Endodermal cell (in vitro differentiated cells): ENCODE measurements at regions not wholly inside any gene's neighbourhood (a gene's known extent, or its start where the extent isn't known, plus 50 kb on each side); places are given as distances from the start of the nearest gene placed in this dataset.

ENCODE experiments used
- DNase-seq: peaks from one replicate; pipeline ENCODE4 v3.0.0-alpha.2; 2017
- H3K27ac ChIP-seq: 2 replicates; pipeline ENCODE4 v1.5.1; 2013; ENCODE audit warnings: mild to moderate bottlenecking, low read depth, low read length, moderate library complexity
- H3K27me3 ChIP-seq: 2 replicates; pipeline ENCODE4 v1.6.1; 2013; ENCODE audit warnings: mild to moderate bottlenecking, low read length, moderate library complexity; ENCODE audit not compliant: insufficient read depth, control insufficient read depth, poor library complexity, severe bottlenecking
- H3K36me3 ChIP-seq: 2 replicates; pipeline ENCODE4 v1.7.0; 2013; ENCODE audit warnings: mild to moderate bottlenecking, low read length, moderate library complexity; ENCODE audit not compliant: control insufficient read depth, insufficient read depth
- H3K4me1 ChIP-seq: one replicate; pipeline ENCODE4 v1.7.0; 2013; ENCODE audit warnings: low read length; ENCODE audit not compliant: control insufficient read depth, insufficient read depth
- H3K4me3 ChIP-seq: 2 replicates; pipeline ENCODE4 v1.5.1; 2013; ENCODE audit warnings: mild to moderate bottlenecking, low read length, moderate library complexity
- H3K9ac ChIP-seq: 2 replicates; pipeline ENCODE4 v1.6.1; 2013; ENCODE audit warnings: mild to moderate bottlenecking, low read length, moderate library complexity; ENCODE audit not compliant: poor library complexity, severe bottlenecking; ENCODE audit errors: extremely low read depth
- H3K9me3 ChIP-seq: 2 replicates; pipeline ENCODE4 v1.6.1; 2013; ENCODE audit warnings: mild to moderate bottlenecking, low read length, moderate library complexity; ENCODE audit not compliant: control insufficient read depth
- H3K27ac Mint-ChIP-seq: 2 replicates; pipeline ENCODE4 v1.8.0; 2020; ENCODE audit warnings: mixed read lengths
- H3K27me3 Mint-ChIP-seq: 2 replicates; pipeline ENCODE4 v1.8.0; 2021; ENCODE audit warnings: mild to moderate bottlenecking, mixed read lengths; ENCODE audit not compliant: insufficient read depth
- H3K36me3 Mint-ChIP-seq: 2 replicates; pipeline ENCODE4 v1.8.0; 2020; ENCODE audit warnings: low read depth, mixed read lengths
- H3K4me1 Mint-ChIP-seq: 2 replicates; pipeline ENCODE4 v1.8.0; 2020; ENCODE audit warnings: mixed read lengths
- H3K4me3 Mint-ChIP-seq: 2 replicates; pipeline ENCODE4 v1.8.0; 2020; ENCODE audit warnings: mild to moderate bottlenecking, moderate library complexity, mixed read lengths
- H3K9me3 Mint-ChIP-seq: 2 replicates; pipeline ENCODE4 v1.8.0; 2020; ENCODE audit warnings: mild to moderate bottlenecking, mixed read lengths
- CTCF ChIP-seq: fragments of 200-600 bp; sonication (generic); conservative IDR thresholded peaks from 2 replicates; pipeline ENCODE4 v1.5.0; 2021; ENCODE audit warnings: antibody characterized with exemption, mild to moderate bottlenecking
- WGBS, 2 experiments: methylation state at CpG; one replicate each; pipeline versions ENCODE4 v1.1.5 to v1.1.7; 2013; ENCODE audit warnings: missing lambda C conversion rate in 2 of 2, mixed read lengths in 1 of 2; ENCODE audit not compliant: insufficient coverage in 1 of 2, insufficient read length in 1 of 2; 5-methylcytosine and 5-hydroxymethylcytosine counted together

GRCh38 chr21:24759348-24760075, 847.8 kb downstream of the MRPL39 start:
- peaks cover 8% of the 10 kb centered on the region for H3K9me3 ChIP-seq
- Mint-ChIP-seq H3K4me1 (no peaks in the 10 kb centered on the region), H3K36me3 (no peaks in the 10 kb centered on the region), H3K27me3 (no peaks in the 10 kb centered on the region), H3K27ac (no peak overlapping the region), H3K4me3 (no peak overlapping the region), H3K9me3 (peaks cover 41% of the 10 kb centered on the region)
- H3K27ac ChIP-seq: no peak overlapping the region
- no peaks in the 10 kb centered on the region for H3K4me1 ChIP-seq
- WGBS, 2 experiments: 87% methylated on average over 3 of the region's 3 CpGs; no CpG with 5 or more reads in 1 of the 2 experiments
- H3K27me3 ChIP-seq: no peaks in the 10 kb centered on the region
- H3K36me3 ChIP-seq: no peaks in the 10 kb centered on the region
- no peak for DNase-seq
- H3K4me3 ChIP-seq: no peak overlapping the region
- no peak for TF ChIP-seq CTCF
- H3K9ac ChIP-seq: no peak overlapping the region

GRCh38 chr21:24738063-24738462, 869.2 kb downstream of the MRPL39 start:
- WGBS, 2 experiments: 83% methylated on average over 8 of the region's 8 CpGs; no CpG with 5 or more reads in 1 of the 2 experiments
- Histone ChIP-seq H3K27ac (no peak overlapping the region), H3K27me3 (no peaks in the 10 kb centered on the region), H3K4me3 (no peak overlapping the region), H3K9me3 (peaks cover 7% of the 10 kb centered on the region), H3K4me1 (no peaks in the 10 kb centered on the region), H3K36me3 (no peaks in the 10 kb centered on the region), H3K9ac (no peak overlapping the region)
- no peaks in the 10 kb centered on the region for H3K4me1 Mint-ChIP-seq
- no peaks in the 10 kb centered on the region for H3K36me3 Mint-ChIP-seq
- peaks cover 27% of the 10 kb centered on the region for H3K9me3 Mint-ChIP-seq
- no peaks in the 10 kb centered on the region for H3K27me3 Mint-ChIP-seq
- no peak for DNase-seq
- no peak overlapping the region for H3K27ac Mint-ChIP-seq
- TF ChIP-seq CTCF: no peak
- H3K4me3 Mint-ChIP-seq: no peak overlapping the region

- H3K4me3 Mint-ChIP-seq: no peak overlapping the region
- Histone ChIP-seq H3K36me3 (no peaks in the 10 kb centered on the region), H3K27me3 (no peaks in the 10 kb centered on the region), H3K4me1 (no peaks in the 10 kb centered on the region), H3K9ac (no peak overlapping the region), H3K27ac (no peak overlapping the region), H3K9me3 (peaks cover 4% of the 10 kb centered on the region), H3K4me3 (no peak overlapping the region)
- DNase-seq: no peak
- TF ChIP-seq CTCF: no peak
- H3K36me3 Mint-ChIP-seq: no peaks in the 10 kb centered on the region
- no peaks in the 10 kb centered on the region for H3K27me3 Mint-ChIP-seq
- WGBS, 2 experiments: 72 to 87% methylated on average over 3 to 4 of the region's 5 CpGs
- no peak overlapping the region for H3K27ac Mint-ChIP-seq
- no peaks in the 10 kb centered on the region for H3K4me1 Mint-ChIP-seq
- peaks cover 29% of the 10 kb centered on the region for H3K9me3 Mint-ChIP-seq
These were observed 869.9 kb downstream of the MRPL39 start for GRCh38 chr21:24737296-24737850.
